ENCODE measurements at regions not wholly inside any gene's neighbourhood (a gene's known extent, or its start where the extent isn't known, plus 50 kb on each side); places are given as distances from the start of the nearest gene placed in this dataset.

DNA sequence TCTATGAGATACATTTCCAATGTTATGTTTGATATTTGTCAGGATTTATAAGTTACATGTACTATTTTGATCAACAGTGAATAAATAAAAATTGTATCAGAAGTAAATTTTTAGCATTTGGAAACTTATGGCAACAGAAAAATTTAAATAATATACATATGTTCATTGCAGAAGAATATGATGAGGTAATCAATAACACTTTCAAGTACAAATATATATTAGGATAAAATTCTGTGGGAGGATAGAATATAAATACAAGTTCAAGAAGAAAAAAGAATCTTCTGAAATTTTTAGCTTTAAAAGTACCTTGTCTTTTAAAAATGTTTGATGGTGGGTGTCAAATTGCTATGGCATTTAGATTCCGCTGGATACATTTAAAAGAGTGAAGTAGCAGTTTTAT, 102.8 kb upstream of the MUCL1 start:
- H3K4me1 Mint-ChIP-seq (ENCODE audit: low read depth, unreplicated experiment): no peaks in the 10 kb centered on the region
- H3K27me3 Mint-ChIP-seq (ENCODE audit: insufficient read depth, unreplicated experiment): peaks cover 11% of the 10 kb centered on the region
- H3K27ac Mint-ChIP-seq (ENCODE audit: unreplicated experiment): no peak overlapping the region
- Histone ChIP-seq H3K4me1 (no peaks in the 10 kb centered on the region), H3K9me3 (no peaks in the 10 kb centered on the region), H3K27me3 (replicated peaks; ENCODE audit: control insufficient read depth, insufficient read depth, low read length) (no peaks in the 10 kb centered on the region), H3K36me3 (ENCODE audit: control insufficient read depth, insufficient read depth, low read length) (no peaks in the 10 kb centered on the region), H3K4me3 (ENCODE audit: low read depth, low read length) (no peak overlapping the region)
- DNase-seq: no peak
- H3K36me3 Mint-ChIP-seq (ENCODE audit: insufficient read depth, unreplicated experiment): no peaks in the 10 kb centered on the region
- POLR2A ChIA-PET: no interaction called here
- CTCF ChIA-PET: no interaction called here
- BruUV-seq (replicated peaks): no TSS peak
- intact Hi-C loops (cut with micrococcal nuclease; ENCODE audit: unreplicated experiment): no loop called here
- TF ChIP-seq, protein P1, sequence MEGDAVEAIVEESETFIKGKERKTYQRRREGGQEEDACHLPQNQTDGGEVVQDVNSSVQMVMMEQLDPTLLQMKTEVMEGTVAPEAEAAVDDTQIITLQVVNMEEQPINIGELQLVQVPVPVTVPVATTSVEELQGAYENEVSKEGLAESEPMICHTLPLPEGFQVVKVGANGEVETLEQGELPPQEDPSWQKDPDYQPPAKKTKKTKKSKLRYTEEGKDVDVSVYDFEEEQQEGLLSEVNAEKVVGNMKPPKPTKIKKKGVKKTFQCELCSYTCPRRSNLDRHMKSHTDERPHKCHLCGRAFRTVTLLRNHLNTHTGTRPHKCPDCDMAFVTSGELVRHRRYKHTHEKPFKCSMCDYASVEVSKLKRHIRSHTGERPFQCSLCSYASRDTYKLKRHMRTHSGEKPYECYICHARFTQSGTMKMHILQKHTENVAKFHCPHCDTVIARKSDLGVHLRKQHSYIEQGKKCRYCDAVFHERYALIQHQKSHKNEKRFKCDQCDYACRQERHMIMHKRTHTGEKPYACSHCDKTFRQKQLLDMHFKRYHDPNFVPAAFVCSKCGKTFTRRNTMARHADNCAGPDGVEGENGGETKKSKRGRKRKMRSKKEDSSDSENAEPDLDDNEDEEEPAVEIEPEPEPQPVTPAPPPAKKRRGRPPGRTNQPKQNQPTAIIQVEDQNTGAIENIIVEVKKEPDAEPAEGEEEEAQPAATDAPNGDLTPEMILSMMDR (IDR thresholded peaks at IDR 0.05; ENCODE audit: insufficient read depth in 1 of 2, low read depth in 1 of 2, low read length in 1 of 2, severe bottlenecking in 1 of 2, unreplicated experiment in 1 of 2): no peak
- H3K4me3 Mint-ChIP-seq (ENCODE audit: unreplicated experiment): no peak overlapping the region
- no peaks in the 10 kb centered on the region for H3K9me3 Mint-ChIP-seq (ENCODE audit: unreplicated experiment)

DNA sequence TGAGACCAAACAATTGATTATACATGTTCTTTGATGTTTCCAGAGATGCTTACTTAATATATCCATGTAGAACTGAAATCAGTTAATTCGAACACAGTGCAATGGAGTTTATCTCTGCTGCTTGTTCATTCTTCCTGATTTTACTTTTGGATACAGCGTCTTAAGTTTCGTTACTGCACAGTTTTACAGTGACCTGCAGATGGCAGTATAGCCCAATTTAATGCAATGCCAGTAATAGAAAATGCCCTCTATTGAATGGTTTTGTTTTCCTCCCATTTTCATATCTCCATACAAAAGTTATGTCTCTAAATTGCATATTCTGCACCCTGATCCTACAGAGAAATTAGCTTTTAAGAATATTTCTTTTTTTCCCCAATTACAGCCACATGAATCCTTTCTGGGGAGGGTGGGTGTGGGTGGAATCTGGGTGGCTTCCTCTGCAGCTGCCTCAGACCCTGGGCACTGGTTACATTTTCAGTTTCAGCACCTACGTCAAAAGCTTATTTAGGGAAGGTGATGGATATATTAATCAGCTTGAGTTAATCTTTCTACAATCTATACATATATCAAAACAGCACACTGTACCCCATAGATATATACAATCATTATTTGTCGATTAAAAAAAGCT, 101.1 kb upstream of the DCD start:
- ChIA-PET CTCF (no interaction called here), POLR2A (no interaction called here)
- no peaks in the 10 kb centered on the region for H3K4me1 ChIP-seq
- H3K4me3 ChIP-seq (ENCODE audit: low read depth, low read length): no peak overlapping the region
- H3K4me1 Mint-ChIP-seq (ENCODE audit: low read depth, unreplicated experiment): no peaks in the 10 kb centered on the region
- no TSS peak for BruUV-seq (replicated peaks)
- peak in 1 of 2 experiments; percentile 44 for DNase-seq
- intact Hi-C loops (cut with micrococcal nuclease; ENCODE audit: unreplicated experiment): loop anchor here (1.0 to 2.0 kb wide), 3 partner anchors 47 to 324 kb away; no protein-coding TSS in a partner anchor
- no peak overlapping the region for H3K27ac Mint-ChIP-seq (ENCODE audit: unreplicated experiment)
- no peaks in the 10 kb centered on the region for H3K36me3 Mint-ChIP-seq (ENCODE audit: insufficient read depth, unreplicated experiment)
- no peaks in the 10 kb centered on the region; the same call in 1 of the 2 replicates for H3K9me3 ChIP-seq
- H3K4me3 Mint-ChIP-seq (ENCODE audit: unreplicated experiment): no peak overlapping the region
- H3K27me3 Mint-ChIP-seq (ENCODE audit: insufficient read depth, unreplicated experiment): peaks cover 6% of the 10 kb centered on the region
- no peaks in the 10 kb centered on the region for H3K27me3 ChIP-seq (replicated peaks; ENCODE audit: control insufficient read depth, insufficient read depth, low read length)
- no peaks in the 10 kb centered on the region for H3K36me3 ChIP-seq (ENCODE audit: control insufficient read depth, insufficient read depth, low read length)
- TF ChIP-seq, protein P1 (IDR thresholded peaks at IDR 0.05; ENCODE audit: insufficient read depth in 1 of 2, low read depth in 1 of 2, low read length in 1 of 2, severe bottlenecking in 1 of 2, unreplicated experiment in 1 of 2): peak; percentile 36 to 58
- peaks cover 10% of the 10 kb centered on the region for H3K9me3 Mint-ChIP-seq (ENCODE audit: unreplicated experiment)

DNA sequence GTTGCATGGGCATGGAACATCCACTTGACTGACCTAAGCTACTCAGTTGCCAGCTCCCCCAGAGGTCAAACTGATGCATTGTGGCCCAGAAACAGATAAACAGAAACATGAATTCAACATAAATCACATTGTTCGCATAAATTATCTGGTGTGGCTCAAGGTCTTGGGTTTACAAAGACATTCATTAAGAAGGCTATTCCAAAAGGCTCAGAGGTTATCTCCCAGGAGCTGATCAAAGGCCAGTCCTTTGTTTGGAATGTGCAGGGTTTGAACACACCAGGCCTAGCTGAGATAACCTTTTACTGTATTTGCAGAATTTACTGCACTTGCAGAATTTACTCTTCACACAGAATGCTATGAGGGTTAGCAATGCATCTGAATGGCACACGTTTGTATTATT, 96.4 kb upstream of the DCD start:
- Histone ChIP-seq H3K27me3 (replicated peaks; ENCODE audit: control insufficient read depth, insufficient read depth, low read length) (no peaks in the 10 kb centered on the region), H3K36me3 (ENCODE audit: control insufficient read depth, insufficient read depth, low read length) (no peaks in the 10 kb centered on the region), H3K4me1 (no peaks in the 10 kb centered on the region), H3K9me3 (no peaks in the 10 kb centered on the region; the same call in 1 of the 2 replicates), H3K4me3 (ENCODE audit: low read depth, low read length) (no peak overlapping the region)
- Mint-ChIP-seq H3K4me3 (ENCODE audit: unreplicated experiment) (no peak overlapping the region), H3K27me3 (ENCODE audit: insufficient read depth, unreplicated experiment) (peaks cover 11% of the 10 kb centered on the region), H3K27ac (ENCODE audit: unreplicated experiment) (no peak overlapping the region), H3K9me3 (ENCODE audit: unreplicated experiment) (peaks cover 10% of the 10 kb centered on the region), H3K4me1 (ENCODE audit: low read depth, unreplicated experiment) (no peaks in the 10 kb centered on the region), H3K36me3 (ENCODE audit: insufficient read depth, unreplicated experiment) (no peaks in the 10 kb centered on the region)
- no TSS peak for BruUV-seq (replicated peaks)
- TF ChIP-seq, protein P1 (IDR thresholded peaks at IDR 0.05; ENCODE audit: insufficient read depth in 1 of 2, low read depth in 1 of 2, low read length in 1 of 2, severe bottlenecking in 1 of 2, unreplicated experiment in 1 of 2): no peak
- POLR2A ChIA-PET: no interaction called here
- intact Hi-C loops (cut with micrococcal nuclease; ENCODE audit: unreplicated experiment): no loop called here
- CTCF ChIA-PET: no interaction called here
- peak; percentile 27 to 42 for DNase-seq

Data from Caco-2 (cell line).